K562 (cell line): ENCODE measurements at regions not wholly inside any gene's neighbourhood (a gene's known extent, or its start where the extent isn't known, plus 50 kb on each side); places are given as distances from the start of the nearest gene placed in this dataset.

ENCODE experiments used
- BRCA1 ChIP-seq, 2 experiments: fragments of 450-650 bp in 1 of 2; sonication (generic) in 1 of 2; formaldehyde crosslinking in 1 of 2; IDR thresholded peaks; 2 replicates each; pipeline versions ENCODE4 v1.5.0 to v1.6.1; 2017 to 2020; ENCODE audit warnings: mild to moderate bottlenecking in 1 of 2, missing genetic modification reagents in 1 of 2
- TAF7 ChIP-seq: fragments of 450-650 bp; IDR thresholded peaks from 2 replicates; pipeline ENCODE4 v1.6.1; 2016; ENCODE audit warnings: missing genetic modification characterization, missing compliant biosample characterization

DNA sequence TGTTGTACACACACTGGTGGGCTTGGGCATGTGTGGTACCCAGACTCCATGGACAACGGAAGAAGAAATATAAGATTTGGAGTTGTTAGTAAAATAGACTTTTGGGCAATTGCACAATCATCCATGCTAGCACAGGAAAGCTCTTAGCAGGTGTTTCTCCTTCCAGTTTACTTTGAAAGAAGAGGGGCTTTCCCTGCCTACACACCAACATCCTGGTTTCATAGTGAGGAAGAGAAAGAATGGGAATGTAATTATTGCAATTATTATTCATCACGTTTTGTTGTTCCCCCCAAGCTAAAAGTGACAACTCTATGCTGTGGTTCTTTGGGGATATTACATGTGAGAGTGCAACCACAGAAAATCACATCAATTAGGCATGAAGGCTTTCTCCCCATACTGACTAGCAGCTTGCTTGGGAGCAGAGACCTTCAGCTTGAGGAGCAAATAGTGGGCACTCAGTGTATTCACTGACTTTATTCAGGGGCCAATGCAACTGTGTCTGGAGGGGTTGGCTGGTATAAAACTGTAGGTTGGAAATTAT lies 57.2 kb upstream of the PUDP start:
- TF ChIP-seq BRCA1 (IDR thresholded peaks at IDR 0.05) = no peak
- no peak for TF ChIP-seq BRCA1 (CRISPR knock-in tag; IDR thresholded peaks at IDR 0.05)
- TF ChIP-seq TAF7 (tag) = no peak
